ENCODE measurements at regions not wholly inside any gene's neighbourhood (a gene's known extent, or its start where the extent isn't known, plus 50 kb on each side); places are given as distances from the start of the nearest gene placed in this dataset.
A peak's percentile ranks its signal among the peaks of the same experiment; 100 is the strongest.
"Not testable (repeated sequence)": the region's sequence is repeated elsewhere in the genome, so short reads cannot be mapped to it uniquely, and the experiment has no call there.

DNA sequence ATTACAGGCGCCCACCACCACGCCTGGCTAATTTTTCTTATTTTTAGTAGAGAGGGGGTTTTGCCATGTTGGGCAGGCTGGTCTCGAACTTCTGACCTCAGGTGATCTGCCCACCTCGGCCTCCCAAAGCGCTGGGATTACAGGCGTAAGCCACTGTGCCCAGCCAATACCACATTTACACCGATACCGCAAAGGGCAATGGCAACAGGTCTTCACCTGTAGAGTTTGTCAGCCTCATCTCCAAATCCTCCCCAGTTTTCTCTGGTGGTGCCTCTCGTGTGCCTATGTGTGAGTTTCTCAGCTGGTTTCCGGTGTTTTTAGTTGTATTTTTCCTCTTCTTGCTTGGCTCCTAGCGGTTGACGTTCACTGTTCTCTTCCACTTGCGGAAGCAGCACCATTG is 52.0 kb upstream of the LYZL1 start:
- Histone ChIP-seq H3K27ac (ENCODE audit: low read depth, low read length, severe bottlenecking) (peak overlapping the region; percentile 72), H3K4me1 (ENCODE audit: control insufficient read depth, insufficient read depth, low read length, poor library complexity, severe bottlenecking) (peaks cover 30% of the 10 kb centered on the region)
- 92 to 96% methylated on average over 10 to 13 of the region's 13 CpGs for WGBS, 2 experiments (ENCODE audit: insufficient coverage in 2 of 2)
- not testable (repeated sequence) for H3K9me3 ChIP-seq (ENCODE audit: control insufficient read depth, low read length); H3K36me3 ChIP-seq (ENCODE audit: control insufficient read depth, insufficient read depth, low read length); H3K4me3 ChIP-seq (ENCODE audit: extremely low read depth, insufficient read depth, low read length, poor library complexity, severe bottlenecking)

GRCh38 chr10:29237786-29238185 is 51.1 kb upstream of the LYZL1 start:
- Histone ChIP-seq H3K4me3 (ENCODE audit: extremely low read depth, insufficient read depth, low read length, poor library complexity, severe bottlenecking) (no peak overlapping the region), H3K36me3 (ENCODE audit: control insufficient read depth, insufficient read depth, low read length) (no peaks in the 10 kb centered on the region), H3K27ac (ENCODE audit: low read depth, low read length, severe bottlenecking) (peak overlapping the region; percentile 72), H3K4me1 (ENCODE audit: control insufficient read depth, insufficient read depth, low read length, poor library complexity, severe bottlenecking) (peaks cover 30% of the 10 kb centered on the region), H3K9me3 (ENCODE audit: control insufficient read depth, low read length) (no peaks in the 10 kb centered on the region)
- 71 to 83% methylated on average over 1 to 3 of the region's 5 CpGs for WGBS, 2 experiments (ENCODE audit: insufficient coverage in 2 of 2)

- Histone ChIP-seq H3K9me3 (ENCODE audit: control insufficient read depth, low read length) (no peaks in the 10 kb centered on the region), H3K4me1 (ENCODE audit: control insufficient read depth, insufficient read depth, low read length, poor library complexity, severe bottlenecking) (peaks cover 30% of the 10 kb centered on the region), H3K36me3 (ENCODE audit: control insufficient read depth, insufficient read depth, low read length) (no peaks in the 10 kb centered on the region), H3K4me3 (ENCODE audit: extremely low read depth, insufficient read depth, low read length, poor library complexity, severe bottlenecking) (no peak overlapping the region), H3K27ac (ENCODE audit: low read depth, low read length, severe bottlenecking) (peak overlapping the region; percentile 6)
- 100% methylated on average over 2 of the region's 3 CpGs; no CpG with 5 or more reads in 1 of the 2 experiments for WGBS, 2 experiments (ENCODE audit: insufficient coverage in 2 of 2)
Observed at GRCh38 chr10:29238523-29239135, 50.2 kb upstream of the LYZL1 start.
